ENCODE measurements at regions not wholly inside any gene's neighbourhood (a gene's known extent, or its start where the extent isn't known, plus 50 kb on each side); places are given as distances from the start of the nearest gene placed in this dataset.

DNA sequence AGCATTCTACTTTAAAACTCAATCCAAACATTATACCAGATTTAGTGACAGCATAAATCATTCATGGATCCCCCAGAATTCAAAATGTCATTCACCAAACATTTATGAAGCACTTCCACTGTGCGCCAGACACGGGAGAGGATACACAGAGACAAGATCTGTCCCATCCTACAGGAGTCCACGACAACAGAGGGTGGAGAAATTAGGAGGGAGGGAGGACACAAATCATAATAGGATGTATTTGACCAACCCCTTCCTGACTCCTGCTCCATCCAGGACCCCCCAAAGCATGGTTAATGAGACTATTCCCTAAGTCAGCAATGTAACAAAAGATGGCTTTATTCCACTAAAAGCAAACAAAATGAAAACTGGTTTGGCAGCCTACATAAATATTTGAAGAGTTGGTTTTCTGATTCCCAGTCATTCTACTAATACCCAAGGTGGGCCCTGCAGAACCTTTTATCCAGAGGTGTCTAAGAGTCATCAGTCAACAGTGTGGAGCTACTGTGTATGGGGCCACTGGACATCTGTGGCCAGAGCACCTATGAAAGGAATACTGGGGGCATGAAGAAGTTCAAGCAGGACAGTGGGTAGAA, 62.8 kb upstream of the DOCK9 start:
- no peaks in the 10 kb centered on the region for H3K27me3 ChIP-seq (ENCODE audit: insufficient read depth, poor library complexity, severe bottlenecking)
- peaks cover 23% of the 10 kb centered on the region for H3K4me1 ChIP-seq (ENCODE audit: insufficient read depth, poor library complexity, severe bottlenecking)
- TF ChIP-seq, protein P1, sequence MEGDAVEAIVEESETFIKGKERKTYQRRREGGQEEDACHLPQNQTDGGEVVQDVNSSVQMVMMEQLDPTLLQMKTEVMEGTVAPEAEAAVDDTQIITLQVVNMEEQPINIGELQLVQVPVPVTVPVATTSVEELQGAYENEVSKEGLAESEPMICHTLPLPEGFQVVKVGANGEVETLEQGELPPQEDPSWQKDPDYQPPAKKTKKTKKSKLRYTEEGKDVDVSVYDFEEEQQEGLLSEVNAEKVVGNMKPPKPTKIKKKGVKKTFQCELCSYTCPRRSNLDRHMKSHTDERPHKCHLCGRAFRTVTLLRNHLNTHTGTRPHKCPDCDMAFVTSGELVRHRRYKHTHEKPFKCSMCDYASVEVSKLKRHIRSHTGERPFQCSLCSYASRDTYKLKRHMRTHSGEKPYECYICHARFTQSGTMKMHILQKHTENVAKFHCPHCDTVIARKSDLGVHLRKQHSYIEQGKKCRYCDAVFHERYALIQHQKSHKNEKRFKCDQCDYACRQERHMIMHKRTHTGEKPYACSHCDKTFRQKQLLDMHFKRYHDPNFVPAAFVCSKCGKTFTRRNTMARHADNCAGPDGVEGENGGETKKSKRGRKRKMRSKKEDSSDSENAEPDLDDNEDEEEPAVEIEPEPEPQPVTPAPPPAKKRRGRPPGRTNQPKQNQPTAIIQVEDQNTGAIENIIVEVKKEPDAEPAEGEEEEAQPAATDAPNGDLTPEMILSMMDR (IDR thresholded peaks at IDR 0.05; ENCODE audit: poor library complexity, severe bottlenecking), result no peak
- ATAC-seq (ENCODE audit: low read depth) (peak; percentile 50), DNase-seq (ENCODE audit: low spot score) (no peak)
- no peak overlapping the region for H3K4me3 ChIP-seq (ENCODE audit: severe bottlenecking)
- H3K36me3 ChIP-seq (ENCODE audit: low read depth), result no peaks in the 10 kb centered on the region
- no peak overlapping the region for H3K27ac ChIP-seq (ENCODE audit: poor library complexity, severe bottlenecking)
- no peaks in the 10 kb centered on the region for H3K9me3 ChIP-seq (ENCODE audit: severe bottlenecking)

- TF ChIP-seq, protein P1 (IDR thresholded peaks at IDR 0.05; ENCODE audit: poor library complexity, severe bottlenecking), result no peak
- no peak for ATAC-seq (ENCODE audit: low read depth)
- H3K27ac ChIP-seq (ENCODE audit: poor library complexity, severe bottlenecking), result no peak overlapping the region
- no peak for DNase-seq (ENCODE audit: low spot score)
- H3K36me3 ChIP-seq (ENCODE audit: low read depth), result no peaks in the 10 kb centered on the region
- H3K4me1 ChIP-seq (ENCODE audit: insufficient read depth, poor library complexity, severe bottlenecking), result peaks cover 28% of the 10 kb centered on the region
- no peaks in the 10 kb centered on the region for H3K27me3 ChIP-seq (ENCODE audit: insufficient read depth, poor library complexity, severe bottlenecking)
- H3K9me3 ChIP-seq (ENCODE audit: severe bottlenecking), result no peaks in the 10 kb centered on the region
- H3K4me3 ChIP-seq (ENCODE audit: severe bottlenecking), result no peak overlapping the region
Measured at GRCh38 chr13:99041337-99041736, 63.5 kb upstream of the DOCK9 start.

- TF ChIP-seq, protein P1 (IDR thresholded peaks at IDR 0.05; ENCODE audit: poor library complexity, severe bottlenecking), result no peak
- ATAC-seq (ENCODE audit: low read depth) (no peak), DNase-seq (ENCODE audit: low spot score) (no peak)
- Histone ChIP-seq H3K4me3 (ENCODE audit: severe bottlenecking) (no peak overlapping the region), H3K9me3 (ENCODE audit: severe bottlenecking) (no peaks in the 10 kb centered on the region), H3K4me1 (ENCODE audit: insufficient read depth, poor library complexity, severe bottlenecking) (peaks cover 30% of the 10 kb centered on the region), H3K36me3 (ENCODE audit: low read depth) (no peaks in the 10 kb centered on the region), H3K27ac (ENCODE audit: poor library complexity, severe bottlenecking) (no peak overlapping the region), H3K27me3 (ENCODE audit: insufficient read depth, poor library complexity, severe bottlenecking) (no peaks in the 10 kb centered on the region)
Measured at GRCh38 chr13:99041788-99042187, 63.9 kb upstream of the DOCK9 start.

GRCh38 chr13:99042521-99043250, 64.8 kb upstream of the DOCK9 start:
- Histone ChIP-seq H3K36me3 (ENCODE audit: low read depth) (no peaks in the 10 kb centered on the region), H3K27ac (ENCODE audit: poor library complexity, severe bottlenecking) (no peak overlapping the region), H3K4me3 (ENCODE audit: severe bottlenecking) (no peak overlapping the region), H3K27me3 (ENCODE audit: insufficient read depth, poor library complexity, severe bottlenecking) (no peaks in the 10 kb centered on the region), H3K9me3 (ENCODE audit: severe bottlenecking) (no peaks in the 10 kb centered on the region), H3K4me1 (ENCODE audit: insufficient read depth, poor library complexity, severe bottlenecking) (peaks cover 37% of the 10 kb centered on the region)
- TF ChIP-seq, protein P1 (IDR thresholded peaks at IDR 0.05; ENCODE audit: poor library complexity, severe bottlenecking), result no peak
- no peak for ATAC-seq (ENCODE audit: low read depth)
- DNase-seq (ENCODE audit: low spot score), result no peak

DNA sequence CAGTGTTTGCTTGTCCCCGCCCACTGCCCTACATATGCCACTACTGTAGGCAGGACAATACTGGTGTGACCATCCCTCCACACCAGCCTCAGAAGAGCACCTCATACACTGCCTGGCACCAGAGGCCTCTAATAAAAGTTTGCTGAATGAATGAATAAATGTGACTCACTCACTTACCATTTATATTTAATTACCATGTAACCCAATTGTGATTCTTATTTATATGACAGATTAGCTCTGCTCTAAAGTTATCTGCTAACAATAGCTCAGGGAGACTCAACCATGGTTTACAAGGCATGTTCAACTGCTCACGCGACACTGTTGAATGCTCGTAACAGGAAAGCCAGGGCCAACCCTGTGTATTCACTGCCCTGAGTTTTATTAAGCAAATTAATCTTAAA, 66.0 kb upstream of the DOCK9 start:
- no peaks in the 10 kb centered on the region for H3K9me3 ChIP-seq (ENCODE audit: severe bottlenecking)
- peaks cover 39% of the 10 kb centered on the region for H3K4me1 ChIP-seq (ENCODE audit: insufficient read depth, poor library complexity, severe bottlenecking)
- no peak overlapping the region for H3K4me3 ChIP-seq (ENCODE audit: severe bottlenecking)
- no peaks in the 10 kb centered on the region for H3K27me3 ChIP-seq (ENCODE audit: insufficient read depth, poor library complexity, severe bottlenecking)
- no peak overlapping the region for H3K27ac ChIP-seq (ENCODE audit: poor library complexity, severe bottlenecking)
- no peaks in the 10 kb centered on the region for H3K36me3 ChIP-seq (ENCODE audit: low read depth)
- DNase-seq (ENCODE audit: low spot score) (no peak), ATAC-seq (ENCODE audit: low read depth) (no peak)
- TF ChIP-seq, protein P1 (IDR thresholded peaks at IDR 0.05; ENCODE audit: poor library complexity, severe bottlenecking), result no peak
